GM12891 (cell line): ENCODE measurements at regions not wholly inside any gene's neighbourhood (a gene's known extent, or its start where the extent isn't known, plus 50 kb on each side); places are given as distances from the start of the nearest gene placed in this dataset.

Source experiments
- DNase-seq: peaks from one replicate; pipeline ENCODE4 v3.0.0; 2011; ENCODE audit warnings: low spot score; ENCODE audit not compliant: insufficient read length
- FAIRE-seq: peaks from 2 replicates; lab custom pipeline; 2011; peaks lifted over from hg19 to GRCh38; lab: Jason Lieb, UNC
- PAX5 ChIP-seq: IDR thresholded peaks from 2 replicates; pipeline ENCODE4 v1.6.1; 2011; ENCODE audit warnings: low read length, moderate library complexity, mild to moderate bottlenecking; ENCODE audit not compliant: insufficient read depth, severe bottlenecking
- POLR2A ChIP-seq: IDR thresholded peaks from 2 replicates; pipeline ENCODE4 v1.6.1; 2011; ENCODE audit warnings: low read depth, low read length, control low read depth
- POLR2AphosphoS5 ChIP-seq: IDR thresholded peaks from 2 replicates; pipeline ENCODE4 v1.6.1; 2011; ENCODE audit warnings: low read depth, low read length, control low read depth
- POU2F2 ChIP-seq: IDR thresholded peaks from 2 replicates; pipeline ENCODE4 v1.6.1; 2011; ENCODE audit warnings: low read depth, mild to moderate bottlenecking, control low read depth, low read length, moderate library complexity
- SPI1 ChIP-seq: IDR thresholded peaks from 2 replicates; pipeline ENCODE4 v1.6.1; 2011; ENCODE audit warnings: low read depth, low read length, control low read depth
- TAF1 ChIP-seq: IDR thresholded peaks from 2 replicates; pipeline ENCODE4 v1.6.1; 2011; ENCODE audit warnings: low read depth, low read length, control low read depth

DNA sequence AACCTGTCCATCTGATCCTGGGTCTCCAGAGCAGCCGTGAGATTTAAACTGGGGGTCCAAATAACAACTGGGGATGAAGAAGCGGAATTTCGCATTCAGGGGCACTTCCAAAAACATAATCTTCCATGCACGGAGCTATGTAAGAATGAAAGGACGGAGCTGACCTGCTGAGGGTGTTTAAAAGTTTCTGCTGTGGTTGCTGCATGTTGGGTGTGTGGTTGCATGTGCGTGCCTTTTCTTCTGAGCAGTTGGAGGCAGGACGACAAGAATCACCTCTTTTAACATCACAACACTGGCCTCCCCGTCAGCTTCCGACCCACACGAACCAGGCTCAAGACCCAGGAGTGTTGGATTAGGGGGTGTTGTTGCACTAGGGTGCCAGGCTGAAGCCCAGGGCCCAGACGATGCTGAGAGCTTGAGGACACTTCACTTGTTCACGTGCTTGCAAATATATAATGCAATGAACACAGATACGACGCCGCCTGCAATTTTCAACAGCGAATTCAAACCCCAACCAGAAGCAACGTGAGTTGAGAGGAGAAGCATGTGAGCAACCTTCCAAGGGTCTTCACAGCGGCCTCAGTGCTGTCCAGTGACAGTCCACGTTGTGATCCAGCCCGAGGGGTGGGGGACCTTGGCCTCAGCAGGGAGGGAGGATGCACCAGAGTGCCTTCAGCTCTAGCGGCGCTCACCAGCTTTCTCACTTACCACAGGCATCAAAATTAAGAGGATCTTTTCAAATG is 76.0 kb upstream of the SALL3 start:
- no peak for FAIRE-seq
- DNase-seq = no peak
- TF ChIP-seq POLR2A = no peak
- TF ChIP-seq SPI1 = no peak
- TF ChIP-seq POLR2AphosphoS5 = no peak
- TF ChIP-seq TAF1 = no peak
- TF ChIP-seq POU2F2 = no peak
- no peak for TF ChIP-seq PAX5

- TF ChIP-seq PAX5 (no peak), POLR2A (no peak), POU2F2 (no peak), POLR2AphosphoS5 (no peak)
- FAIRE-seq = no peak
- no peak for DNase-seq
Observed at GRCh38 chr18:78904179-78904531, 75.5 kb upstream of the SALL3 start.

GRCh38 chr18:78905334-78905733 is 74.3 kb upstream of the SALL3 start:
- TF ChIP-seq TAF1 (no peak), POLR2A (no peak), POU2F2 (no peak), PAX5 (no peak), POLR2AphosphoS5 (no peak), SPI1 (no peak)
- FAIRE-seq = no peak
- DNase-seq = no peak

GRCh38 chr18:78906066-78906465 is 73.6 kb upstream of the SALL3 start:
- no peak for DNase-seq
- no peak for TF ChIP-seq POLR2AphosphoS5
- TF ChIP-seq SPI1 = no peak
- no peak for TF ChIP-seq TAF1
- TF ChIP-seq PAX5 = no peak
- no peak for TF ChIP-seq POLR2A
- TF ChIP-seq POU2F2 = no peak
- no peak for FAIRE-seq

DNA sequence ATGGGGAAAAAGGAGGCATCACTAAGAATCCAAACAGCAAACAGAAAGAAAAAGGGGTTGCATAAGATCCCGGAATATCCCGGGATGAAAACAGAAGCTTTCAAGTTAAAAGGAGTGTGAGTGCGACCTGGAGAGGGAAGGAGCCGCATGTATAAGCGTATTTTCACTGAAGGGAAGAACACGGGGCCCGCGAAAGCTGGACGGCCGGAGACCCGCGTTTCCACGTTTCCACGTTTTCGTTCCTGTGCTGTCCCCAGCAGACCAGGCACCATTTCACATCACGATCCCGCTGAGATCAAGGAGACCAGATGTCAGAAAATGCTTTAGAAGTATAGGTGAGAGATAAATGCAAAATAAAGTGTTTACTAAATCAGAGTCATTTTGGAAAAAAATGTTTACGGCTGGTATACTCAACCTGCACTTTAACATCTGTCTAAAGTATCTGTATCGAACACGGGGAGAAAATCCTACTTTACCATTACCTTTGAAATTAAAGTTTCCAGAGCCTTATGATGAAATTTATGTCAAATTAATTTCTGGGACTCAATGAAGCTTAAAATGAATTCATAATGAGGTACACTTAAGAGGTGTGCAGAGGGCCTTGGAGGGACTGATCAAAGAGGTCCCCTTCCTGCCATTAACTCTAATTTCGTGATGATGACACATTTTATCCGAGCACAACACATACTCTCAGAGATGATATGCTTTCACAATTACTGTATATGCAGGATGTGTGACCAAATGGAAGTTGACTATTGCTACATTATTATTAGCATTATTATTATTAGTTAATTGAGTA is 71.0 kb upstream of the SALL3 start:
- no peak for DNase-seq
- no peak for FAIRE-seq
- TF ChIP-seq POLR2A = no peak
- TF ChIP-seq PAX5 = no peak
- TF ChIP-seq TAF1 = no peak
- TF ChIP-seq POLR2AphosphoS5 = no peak
- no peak for TF ChIP-seq SPI1
- no peak for TF ChIP-seq POU2F2

DNA sequence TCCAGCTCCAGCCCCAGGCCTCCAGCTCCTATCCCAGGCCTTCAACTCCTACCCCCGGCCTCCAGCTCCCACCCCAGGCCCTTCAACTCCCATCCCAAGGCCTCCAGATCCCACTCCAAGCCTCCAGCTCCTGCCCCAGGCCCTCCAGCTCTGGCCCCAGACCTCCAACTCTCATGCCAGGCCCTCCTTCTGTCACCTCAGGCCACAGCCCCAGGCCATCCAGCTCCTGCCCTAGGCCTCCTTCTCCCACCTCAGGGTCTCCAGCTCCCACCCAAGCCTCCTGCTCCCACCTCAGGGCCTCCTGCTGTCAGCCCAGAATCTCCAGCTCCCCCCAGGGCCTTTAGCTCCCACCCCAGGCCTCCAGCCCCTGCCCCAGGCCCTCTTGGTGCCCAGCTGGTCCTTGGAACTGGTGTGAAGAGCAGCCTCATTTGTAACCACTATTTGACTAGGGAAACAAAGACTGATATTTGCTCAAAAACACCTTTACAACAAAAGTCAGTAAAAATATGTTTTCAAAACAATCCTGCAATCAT is 67.8 kb upstream of the SALL3 start:
- TF ChIP-seq PAX5 (no peak), SPI1 (no peak), POLR2AphosphoS5 (no peak)
- FAIRE-seq (no peak), DNase-seq (no peak)

DNA sequence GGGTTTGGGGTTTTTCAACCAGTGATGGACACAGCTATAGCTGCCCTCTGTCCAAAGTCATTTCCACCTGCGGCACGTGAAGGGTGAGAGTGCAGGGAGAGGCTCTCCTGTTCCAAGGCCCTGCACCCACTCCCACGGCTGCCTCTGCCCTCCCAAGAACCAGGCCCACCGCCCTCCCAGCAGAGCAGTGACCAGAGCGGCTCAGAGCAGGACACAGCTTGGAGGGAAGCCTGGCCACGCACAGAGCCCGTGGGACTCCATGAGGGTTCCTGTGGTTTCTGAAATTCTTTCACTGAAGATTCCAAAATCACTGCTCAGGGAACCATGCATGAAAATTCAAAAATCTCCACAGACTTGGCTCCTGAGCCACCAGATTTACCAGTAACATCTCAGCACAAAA is 67.3 kb upstream of the SALL3 start:
- TF ChIP-seq PAX5 (no peak), POLR2A (no peak), SPI1 (no peak), TAF1 (no peak), POLR2AphosphoS5 (no peak), POU2F2 (no peak)
- FAIRE-seq (no peak), DNase-seq (no peak)

DNA sequence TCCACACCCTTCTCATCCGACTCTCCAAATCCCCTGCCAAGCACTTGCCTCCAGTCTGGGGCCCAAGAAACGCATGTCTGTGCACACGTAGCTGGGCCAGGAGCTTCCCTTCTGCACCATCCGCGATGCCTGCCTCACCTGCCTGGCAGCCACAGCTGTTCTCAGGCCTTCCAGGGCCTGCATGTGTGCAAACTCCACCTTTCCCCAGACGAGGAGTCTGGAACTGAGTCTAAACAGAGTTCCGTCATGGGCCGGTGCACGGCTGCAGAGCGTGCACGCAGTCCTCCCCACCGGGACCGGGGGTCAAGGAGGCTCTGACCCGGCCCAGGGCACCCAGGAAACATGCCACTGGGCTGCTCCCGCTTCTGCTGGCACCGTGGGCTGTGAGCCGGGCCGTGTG is 66.8 kb upstream of the SALL3 start:
- FAIRE-seq (no peak), DNase-seq (no peak)
- TF ChIP-seq POLR2AphosphoS5 = no peak
- TF ChIP-seq POU2F2 = no peak
- TF ChIP-seq SPI1 = no peak
- no peak for TF ChIP-seq TAF1
- TF ChIP-seq POLR2A = no peak
- no peak for TF ChIP-seq PAX5

DNA sequence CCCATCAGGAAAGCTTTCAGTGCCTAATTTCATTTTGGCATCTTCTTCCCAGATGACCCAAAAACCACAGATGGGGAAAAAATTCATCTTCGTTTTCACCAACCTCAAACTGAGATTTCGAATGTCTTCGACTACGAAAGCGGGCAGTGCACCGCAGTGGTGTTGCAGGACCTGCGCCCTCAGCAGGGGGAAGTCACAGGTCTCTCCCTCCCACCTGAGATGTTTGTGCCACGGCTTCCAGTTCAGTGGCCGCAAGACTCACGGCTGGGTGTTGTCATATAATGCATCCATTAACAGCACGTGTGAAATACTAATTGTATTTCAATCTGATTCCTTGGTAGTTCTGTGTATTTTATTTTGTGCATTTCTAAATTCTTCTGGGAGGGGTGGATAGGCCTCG is 66.2 kb upstream of the SALL3 start:
- DNase-seq = no peak
- TF ChIP-seq PAX5 = no peak
- no peak for TF ChIP-seq POU2F2
- TF ChIP-seq TAF1 = no peak
- TF ChIP-seq SPI1 = no peak
- TF ChIP-seq POLR2A = no peak
- no peak for TF ChIP-seq POLR2AphosphoS5
- FAIRE-seq = no peak
